ENCODE measurements at regions not wholly inside any gene's neighbourhood (a gene's known extent, or its start where the extent isn't known, plus 50 kb on each side); places are given as distances from the start of the nearest gene placed in this dataset.
"Not testable (repeated sequence)": the region's sequence is repeated elsewhere in the genome, so short reads cannot be mapped to it uniquely, and the experiment has no call there.

- H3K27ac ChIP-seq (ENCODE audit: insufficient read length, low read depth, low read length); H3K79me2 ChIP-seq (ENCODE audit: insufficient read depth, low read length); H3K27me3 ChIP-seq (ENCODE audit: insufficient read depth, low read length); H4K20me1 ChIP-seq (ENCODE audit: control insufficient read depth, insufficient read depth, insufficient read length); H3K79me1 ChIP-seq (ENCODE audit: insufficient read depth, low read depth, low read length, poor library complexity, severe bottlenecking); H3T11ph ChIP-seq (ENCODE audit: low read length); H3K9ac ChIP-seq (ENCODE audit: extremely low read depth, insufficient read length, low read length); H3K23me2 ChIP-seq (ENCODE audit: insufficient read length, low read depth, low read length, poor library complexity, severe bottlenecking); H3K18ac ChIP-seq (ENCODE audit: insufficient read length, low read depth, low read length); H2AFZ ChIP-seq (ENCODE audit: low read length); H4K5ac ChIP-seq (ENCODE audit: insufficient read length, low read depth, low read length); H2BK20ac ChIP-seq (ENCODE audit: low read depth, low read length, poor library complexity, severe bottlenecking); H4K8ac ChIP-seq (replicated peaks; ENCODE audit: insufficient read length, low read depth, low read length); DNase-seq; H3K4ac ChIP-seq (ENCODE audit: low read depth, low read length); H3K56ac ChIP-seq (ENCODE audit: insufficient read length, low read depth, low read length); H3K4me3 Mint-ChIP-seq; H2BK12ac ChIP-seq (ENCODE audit: insufficient read length, low read depth, low read length); H3K27ac Mint-ChIP-seq; H2BK15ac ChIP-seq (ENCODE audit: low read depth, low read length); H3K27me3 Mint-ChIP-seq (ENCODE audit: low read depth); H3K4me2 ChIP-seq (ENCODE audit: insufficient read depth, insufficient read length, low read length); H3K4me1 Mint-ChIP-seq; H2BK5ac ChIP-seq (ENCODE audit: insufficient read length, low read length); H3K23ac ChIP-seq (ENCODE audit: insufficient read length, low read depth, low read length); H3K14ac ChIP-seq (ENCODE audit: insufficient read depth, low read length); H2BK120ac ChIP-seq (ENCODE audit: low read depth, low read length, poor library complexity, severe bottlenecking); H2AK5ac ChIP-seq (ENCODE audit: insufficient read length, low read length); H4K91ac ChIP-seq (ENCODE audit: insufficient read length, low read depth, low read length); H3K4me1 ChIP-seq (ENCODE audit: insufficient read depth, low read length): not testable (repeated sequence)
- Mint-ChIP-seq H3K36me3 (ENCODE audit: insufficient read depth in 1 of 3, low read depth in 3 of 3) (peaks cover 8 to 38% (median 17%) of the 10 kb centered on the region in 3 experiments; a peak in 6 of 7 replicates), H3K9me3 (peaks cover 88 to 92% of the 10 kb centered on the region in 2 experiments)
- TF ChIP-seq, protein P1, sequence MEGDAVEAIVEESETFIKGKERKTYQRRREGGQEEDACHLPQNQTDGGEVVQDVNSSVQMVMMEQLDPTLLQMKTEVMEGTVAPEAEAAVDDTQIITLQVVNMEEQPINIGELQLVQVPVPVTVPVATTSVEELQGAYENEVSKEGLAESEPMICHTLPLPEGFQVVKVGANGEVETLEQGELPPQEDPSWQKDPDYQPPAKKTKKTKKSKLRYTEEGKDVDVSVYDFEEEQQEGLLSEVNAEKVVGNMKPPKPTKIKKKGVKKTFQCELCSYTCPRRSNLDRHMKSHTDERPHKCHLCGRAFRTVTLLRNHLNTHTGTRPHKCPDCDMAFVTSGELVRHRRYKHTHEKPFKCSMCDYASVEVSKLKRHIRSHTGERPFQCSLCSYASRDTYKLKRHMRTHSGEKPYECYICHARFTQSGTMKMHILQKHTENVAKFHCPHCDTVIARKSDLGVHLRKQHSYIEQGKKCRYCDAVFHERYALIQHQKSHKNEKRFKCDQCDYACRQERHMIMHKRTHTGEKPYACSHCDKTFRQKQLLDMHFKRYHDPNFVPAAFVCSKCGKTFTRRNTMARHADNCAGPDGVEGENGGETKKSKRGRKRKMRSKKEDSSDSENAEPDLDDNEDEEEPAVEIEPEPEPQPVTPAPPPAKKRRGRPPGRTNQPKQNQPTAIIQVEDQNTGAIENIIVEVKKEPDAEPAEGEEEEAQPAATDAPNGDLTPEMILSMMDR (conservative IDR thresholded peaks at IDR 0.05), result peak; percentile 57
- peaks cover 31% of the 10 kb centered on the region for H3K9me3 ChIP-seq (ENCODE audit: control insufficient read depth, low read depth, low read length)
- WGBS (ENCODE audit: extremely low coverage, insufficient read length, low lambda C conversion rate), result no CpG with 5 or more reads among the region's 6 CpGs
These were observed 2199.5 kb upstream of the DEFB115 start for GRCh38 chr20:29057866-29058484.

- H3K79me1 ChIP-seq (ENCODE audit: insufficient read depth, low read depth, low read length, poor library complexity, severe bottlenecking); H4K91ac ChIP-seq (ENCODE audit: insufficient read length, low read depth, low read length); H2BK120ac ChIP-seq (ENCODE audit: low read depth, low read length, poor library complexity, severe bottlenecking); H4K8ac ChIP-seq (replicated peaks; ENCODE audit: insufficient read length, low read depth, low read length); H4K5ac ChIP-seq (ENCODE audit: insufficient read length, low read depth, low read length); H3K23me2 ChIP-seq (ENCODE audit: insufficient read length, low read depth, low read length, poor library complexity, severe bottlenecking); H3K56ac ChIP-seq (ENCODE audit: insufficient read length, low read depth, low read length); H3K14ac ChIP-seq (ENCODE audit: insufficient read depth, low read length); H3K23ac ChIP-seq (ENCODE audit: insufficient read length, low read depth, low read length); H3K4ac ChIP-seq (ENCODE audit: low read depth, low read length); H3K4me2 ChIP-seq (ENCODE audit: insufficient read depth, insufficient read length, low read length); H3K27me3 Mint-ChIP-seq (ENCODE audit: low read depth); H4K20me1 ChIP-seq (ENCODE audit: control insufficient read depth, insufficient read depth, insufficient read length); H2BK5ac ChIP-seq (ENCODE audit: insufficient read length, low read length); H3K27ac Mint-ChIP-seq; H2AK5ac ChIP-seq (ENCODE audit: insufficient read length, low read length); DNase-seq; H3K4me3 Mint-ChIP-seq; H2BK20ac ChIP-seq (ENCODE audit: low read depth, low read length, poor library complexity, severe bottlenecking); H3K79me2 ChIP-seq (ENCODE audit: insufficient read depth, low read length); H2AFZ ChIP-seq (ENCODE audit: low read length); H3T11ph ChIP-seq (ENCODE audit: low read length); H3K27ac ChIP-seq (ENCODE audit: insufficient read length, low read depth, low read length); H3K4me1 ChIP-seq (ENCODE audit: insufficient read depth, low read length); H3K18ac ChIP-seq (ENCODE audit: insufficient read length, low read depth, low read length); H2BK15ac ChIP-seq (ENCODE audit: low read depth, low read length); H2BK12ac ChIP-seq (ENCODE audit: insufficient read length, low read depth, low read length); H3K9ac ChIP-seq (ENCODE audit: extremely low read depth, insufficient read length, low read length); H3K27me3 ChIP-seq (ENCODE audit: insufficient read depth, low read length); H3K4me1 Mint-ChIP-seq: not testable (repeated sequence)
- WGBS (ENCODE audit: extremely low coverage, insufficient read length, low lambda C conversion rate), result no CpG with 5 or more reads among the region's 11 CpGs
- H3K9me3 ChIP-seq (ENCODE audit: control insufficient read depth, low read depth, low read length), result peaks cover 43% of the 10 kb centered on the region
- Mint-ChIP-seq H3K9me3 (peaks cover 85 to 90% of the 10 kb centered on the region in 2 experiments), H3K36me3 (ENCODE audit: insufficient read depth in 1 of 3, low read depth in 3 of 3) (peaks cover 13 to 34% (median 16%) of the 10 kb centered on the region in 3 experiments)
These were observed 2195.0 kb upstream of the DEFB115 start for GRCh38 chr20:29062451-29062850.
